Breast epithelium (tissue), 4 donors: ENCODE measurements at regions not wholly inside any gene's neighbourhood (a gene's known extent, or its start where the extent isn't known, plus 50 kb on each side); places are given as distances from the start of the nearest gene placed in this dataset.

Source experiments
- DNase-seq, 2 donors: peaks; one replicate each; pipeline ENCODE4 v3.0.0-alpha.2; 2019; ENCODE audit warnings: low spot score in 2 of 2
- H3K27ac ChIP-seq, 2 donors: fragments of 200-600 bp; sonication (generic) in 1 of 2; one replicate each; pipeline ENCODE4 v1.5.1; 2016 to 2019; ENCODE audit warnings: mild to moderate bottlenecking in 1 of 2
- H3K27me3 ChIP-seq, 2 donors: fragments of 200-600 bp; sonication (generic) in 1 of 2; one replicate each; pipeline versions ENCODE4 v1.5.1 to v1.6.0; 2017 to 2019; ENCODE audit warnings: control low read depth in 1 of 2, mild to moderate bottlenecking in 1 of 2
- H3K36me3 ChIP-seq: fragments of 200-600 bp; one replicate; pipeline ENCODE4 v1.5.1; 2019
- H3K4me1 ChIP-seq, 2 donors: fragments of 200-600 bp; sonication (generic); one replicate each; pipeline ENCODE4 v1.5.1; 2016 to 2019; ENCODE audit warnings: control low read depth in 1 of 2
- H3K4me3 ChIP-seq, 3 donors: fragments of 200-600 bp; sonication (generic); 1 replicate in 2 of 3; 2 replicates in 1 of 3; pipeline ENCODE4 v1.5.1; 2016 to 2019; ENCODE audit warnings: mild to moderate bottlenecking in 3 of 3, moderate library complexity in 2 of 3
- H3K9me3 ChIP-seq, 2 donors: fragments of 200-600 bp; sonication (generic) in 1 of 2; one replicate each; pipeline ENCODE4 v1.5.1; 2016 to 2019; ENCODE audit warnings: control low read depth in 1 of 2
- POLR2A ChIP-seq: fragments of 450-650 bp; IDR thresholded peaks from one replicate; pipeline ENCODE4 v1.6.1; 2016; ENCODE audit warnings: antibody characterized with exemption, mild to moderate bottlenecking, moderate library complexity
- POLR2AphosphoS5 ChIP-seq, 3 donors: sonication (generic); formaldehyde crosslinking; IDR thresholded peaks; one replicate each; pipeline ENCODE4 v1.6.1; 2017; ENCODE audit warnings: antibody characterized with exemption in 3 of 3
- intact Hi-C: fragments of 100-400 bp; cut with DNase I; formaldehyde crosslinking; loops from one replicate; pipeline ENCODE4 v1.15.1; 2023; ENCODE audit warnings: low total_unique reads
- TF ChIP-seq, protein P1 (sequence below), 3 donors: fragments of 450-650 bp; IDR thresholded peaks; one replicate each; pipeline ENCODE4 v1.5.1; 2016 to 2017; ENCODE audit warnings: antibody characterized with exemption in 3 of 3, mild to moderate bottlenecking in 3 of 3, moderate library complexity in 3 of 3

GRCh38 chr18:4843771-4844170, 353.3 kb downstream of the AKAIN1 start:
- no peak for DNase-seq
- no peak for TF ChIP-seq POLR2AphosphoS5 (IDR thresholded peaks at IDR 0.05)
- no peak for TF ChIP-seq POLR2A
- TF ChIP-seq, protein P1, sequence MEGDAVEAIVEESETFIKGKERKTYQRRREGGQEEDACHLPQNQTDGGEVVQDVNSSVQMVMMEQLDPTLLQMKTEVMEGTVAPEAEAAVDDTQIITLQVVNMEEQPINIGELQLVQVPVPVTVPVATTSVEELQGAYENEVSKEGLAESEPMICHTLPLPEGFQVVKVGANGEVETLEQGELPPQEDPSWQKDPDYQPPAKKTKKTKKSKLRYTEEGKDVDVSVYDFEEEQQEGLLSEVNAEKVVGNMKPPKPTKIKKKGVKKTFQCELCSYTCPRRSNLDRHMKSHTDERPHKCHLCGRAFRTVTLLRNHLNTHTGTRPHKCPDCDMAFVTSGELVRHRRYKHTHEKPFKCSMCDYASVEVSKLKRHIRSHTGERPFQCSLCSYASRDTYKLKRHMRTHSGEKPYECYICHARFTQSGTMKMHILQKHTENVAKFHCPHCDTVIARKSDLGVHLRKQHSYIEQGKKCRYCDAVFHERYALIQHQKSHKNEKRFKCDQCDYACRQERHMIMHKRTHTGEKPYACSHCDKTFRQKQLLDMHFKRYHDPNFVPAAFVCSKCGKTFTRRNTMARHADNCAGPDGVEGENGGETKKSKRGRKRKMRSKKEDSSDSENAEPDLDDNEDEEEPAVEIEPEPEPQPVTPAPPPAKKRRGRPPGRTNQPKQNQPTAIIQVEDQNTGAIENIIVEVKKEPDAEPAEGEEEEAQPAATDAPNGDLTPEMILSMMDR (IDR thresholded peaks at IDR 0.05): no peak
- intact Hi-C loops: no loop called here
- no peaks in the 10 kb centered on the region for H3K9me3 ChIP-seq
- no peaks in the 10 kb centered on the region for H3K27me3 ChIP-seq
- H3K4me3 ChIP-seq: no peak overlapping the region
- no peak overlapping the region for H3K27ac ChIP-seq
- no peaks in the 10 kb centered on the region for H3K36me3 ChIP-seq
- no peaks in the 10 kb centered on the region for H3K4me1 ChIP-seq

GRCh38 chr18:4842751-4843150, 354.3 kb downstream of the AKAIN1 start:
- Histone ChIP-seq H3K27me3 (no peaks in the 10 kb centered on the region), H3K4me1 (no peaks in the 10 kb centered on the region), H3K27ac (no peak overlapping the region), H3K36me3 (no peaks in the 10 kb centered on the region), H3K9me3 (no peaks in the 10 kb centered on the region), H3K4me3 (no peak overlapping the region)
- TF ChIP-seq POLR2A: no peak
- no peak for TF ChIP-seq POLR2AphosphoS5 (IDR thresholded peaks at IDR 0.05)
- TF ChIP-seq, protein P1 (IDR thresholded peaks at IDR 0.05): no peak
- intact Hi-C loops: no loop called here
- DNase-seq: no peak

- intact Hi-C loops: no loop called here
- Histone ChIP-seq H3K27ac (no peak overlapping the region), H3K27me3 (no peaks in the 10 kb centered on the region), H3K36me3 (no peaks in the 10 kb centered on the region), H3K9me3 (no peaks in the 10 kb centered on the region), H3K4me3 (no peak overlapping the region), H3K4me1 (no peaks in the 10 kb centered on the region)
- DNase-seq: no peak
- no peak for TF ChIP-seq POLR2AphosphoS5 (IDR thresholded peaks at IDR 0.05)
- TF ChIP-seq, protein P1 (IDR thresholded peaks at IDR 0.05): no peak
- TF ChIP-seq POLR2A: no peak
Observed at GRCh38 chr18:4842287-4842686, 354.8 kb downstream of the AKAIN1 start.

DNA sequence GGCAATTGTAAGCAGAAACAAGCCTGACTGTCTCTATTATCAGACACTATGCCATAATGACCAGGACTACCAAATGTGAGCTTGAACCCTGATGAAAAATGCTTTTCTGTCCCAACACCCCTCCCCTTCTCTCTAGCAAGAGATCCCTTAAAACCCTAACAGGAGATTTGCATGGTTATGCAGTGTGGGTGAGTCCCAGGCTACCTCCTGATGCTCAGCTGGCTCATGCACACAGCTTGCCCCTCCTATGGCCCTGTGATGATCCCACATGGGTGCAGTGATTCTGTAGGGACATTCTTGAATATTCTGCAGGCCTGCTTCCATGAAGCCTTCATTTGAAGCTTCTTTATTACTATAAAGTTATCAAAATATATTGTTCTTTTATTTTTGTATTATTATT, 357.4 kb downstream of the AKAIN1 start:
- intact Hi-C loops: no loop called here
- Histone ChIP-seq H3K4me3 (no peak overlapping the region), H3K4me1 (no peaks in the 10 kb centered on the region), H3K27me3 (no peaks in the 10 kb centered on the region), H3K36me3 (no peaks in the 10 kb centered on the region), H3K27ac (no peak overlapping the region), H3K9me3 (no peaks in the 10 kb centered on the region)
- no peak for DNase-seq
- TF ChIP-seq POLR2A (no peak), POLR2AphosphoS5 (IDR thresholded peaks at IDR 0.05) (no peak)
- TF ChIP-seq, protein P1 (IDR thresholded peaks at IDR 0.05): no peak

- H3K27ac ChIP-seq: no peak overlapping the region
- no peaks in the 10 kb centered on the region for H3K9me3 ChIP-seq
- H3K27me3 ChIP-seq: no peaks in the 10 kb centered on the region
- H3K36me3 ChIP-seq: no peaks in the 10 kb centered on the region
- TF ChIP-seq, protein P1 (IDR thresholded peaks at IDR 0.05): no peak
- TF ChIP-seq POLR2AphosphoS5 (IDR thresholded peaks at IDR 0.05) (no peak), POLR2A (no peak)
- intact Hi-C loops: no loop called here
- no peaks in the 10 kb centered on the region for H3K4me1 ChIP-seq
- no peak overlapping the region for H3K4me3 ChIP-seq
- no peak for DNase-seq
Observed at GRCh38 chr18:4836141-4836540, 360.9 kb downstream of the AKAIN1 start.
